Choroid plexus epithelial cell (primary cell): ENCODE measurements at regions not wholly inside any gene's neighbourhood (a gene's known extent, or its start where the extent isn't known, plus 50 kb on each side); places are given as distances from the start of the nearest gene placed in this dataset.
"Not testable (repeated sequence)": the region's sequence is repeated elsewhere in the genome, so short reads cannot be mapped to it uniquely, and the experiment has no call there.

ENCODE experiments used
- DNase-seq: peaks from one replicate; pipeline ENCODE4 v3.0.0-alpha.2; 2010; ENCODE audit warnings: low read depth
- H3K4me3 ChIP-seq: 2 replicates; pipeline ENCODE4 v1.5.1; 2011; ENCODE audit warnings: low read depth, mild to moderate bottlenecking, control low read depth, low read length, moderate library complexity
- CTCF ChIP-seq: conservative IDR thresholded peaks from 2 replicates; pipeline ENCODE4 v1.5.1; 2011; ENCODE audit warnings: low read depth, mild to moderate bottlenecking, control low read depth, inconsistent platforms, low read length, moderate library complexity

- DNase-seq: no peak
- TF ChIP-seq CTCF: no peak
- H3K4me3 ChIP-seq: no peak overlapping the region
Observed at GRCh38 chr7:101753316-101753715, 64.1 kb upstream of the CUX1 start.

GRCh38 chr7:101754424-101755159 is 62.8 kb upstream of the CUX1 start:
- DNase-seq: peak; percentile 67
- no peak for TF ChIP-seq CTCF
- H3K4me3 ChIP-seq: peak overlapping the region; percentile 59

- no peak for TF ChIP-seq CTCF
- DNase-seq: no peak
- H3K4me3 ChIP-seq: no peak overlapping the region
Observed at GRCh38 chr7:101757879-101758278, 59.5 kb upstream of the CUX1 start.

GRCh38 chr7:101758519-101758918 is 58.9 kb upstream of the CUX1 start:
- not testable (repeated sequence) for H3K4me3 ChIP-seq, DNase-seq

GRCh38 chr7:101764221-101764620 is 53.2 kb upstream of the CUX1 start:
- DNase-seq: no peak
- H3K4me3 ChIP-seq: no peak overlapping the region
- no peak for TF ChIP-seq CTCF

GRCh38 chr7:101767544-101767943 is 49.9 kb upstream of the CUX1 start:
- H3K4me3 ChIP-seq: no peak overlapping the region
- no peak for TF ChIP-seq CTCF
- no peak for DNase-seq
